ENCODE measurements at regions not wholly inside any gene's neighbourhood (a gene's known extent, or its start where the extent isn't known, plus 50 kb on each side); places are given as distances from the start of the nearest gene placed in this dataset.
"Not testable (repeated sequence)": the region's sequence is repeated elsewhere in the genome, so short reads cannot be mapped to it uniquely, and the experiment has no call there.

- intact Hi-C loops (cut with DNase I), result no loop called here
- DNase-seq (ENCODE audit: low spot score), result no peak
Measured at GRCh38 chr3:117844676-117845075, 1135.1 kb downstream of the TUSC7 start.

GRCh38 chr3:117846238-117846637, 1136.7 kb downstream of the TUSC7 start:
- DNase-seq (ENCODE audit: low spot score), result no peak
- intact Hi-C loops (cut with DNase I), result no loop called here

GRCh38 chr3:117848606-117849005, 1139.0 kb downstream of the TUSC7 start:
- intact Hi-C loops (cut with DNase I), result no loop called here
- no peak for DNase-seq (ENCODE audit: low spot score)

- DNase-seq (ENCODE audit: low spot score), result no peak
- intact Hi-C loops (cut with DNase I), result no loop called here
Measured at GRCh38 chr3:117853923-117854668, 1144.5 kb downstream of the TUSC7 start.

- intact Hi-C loops (cut with DNase I), result no loop called here
- DNase-seq (ENCODE audit: low spot score), result no peak
Measured at GRCh38 chr3:117856354-117856753, 1146.8 kb downstream of the TUSC7 start.

GRCh38 chr3:117863146-117863545, 1153.6 kb downstream of the TUSC7 start:
- DNase-seq (ENCODE audit: low spot score), result no peak
- intact Hi-C loops (cut with DNase I), result no loop called here

GRCh38 chr3:117865338-117865737, 1155.8 kb downstream of the TUSC7 start:
- intact Hi-C loops (cut with DNase I), result no loop called here
- no peak for DNase-seq (ENCODE audit: low spot score)

- no peak for DNase-seq (ENCODE audit: low spot score)
- intact Hi-C loops (cut with DNase I), result no loop called here
Measured at GRCh38 chr3:117868766-117869165, 1159.2 kb downstream of the TUSC7 start.

GRCh38 chr3:117871934-117872333, 1162.4 kb downstream of the TUSC7 start:
- DNase-seq (ENCODE audit: low spot score), result no peak
- intact Hi-C loops (cut with DNase I), result no loop called here

- intact Hi-C loops (cut with DNase I); DNase-seq (ENCODE audit: low spot score): not testable (repeated sequence)
Measured at GRCh38 chr3:117872594-117873248, 1161.9 kb downstream of the IGSF11 start.

GRCh38 chr3:117873249-117873600, 1161.4 kb downstream of the IGSF11 start:
- intact Hi-C loops (cut with DNase I), result no loop called here
- DNase-seq (ENCODE audit: low spot score), result no peak

- intact Hi-C loops (cut with DNase I), result no loop called here
Measured at GRCh38 chr3:117874028-117874690, 1160.5 kb downstream of the IGSF11 start.

GRCh38 chr3:117874904-117875874, 1159.5 kb downstream of the IGSF11 start:
- DNase-seq (ENCODE audit: low spot score), result no peak
- intact Hi-C loops (cut with DNase I), result no loop called here

More at GRCh38 chr3:117874028-117874690, 1160.5 kb downstream of the IGSF11 start:
- DNase-seq (ENCODE audit: low spot score), result no peak

- DNase-seq (ENCODE audit: low spot score), result no peak
- intact Hi-C loops (cut with DNase I), result no loop called here
Measured at GRCh38 chr3:117875887-117876286, 1158.8 kb downstream of the IGSF11 start.

GRCh38 chr3:117880638-117881037, 1154.0 kb downstream of the IGSF11 start:
- DNase-seq (ENCODE audit: low spot score), result no peak

GRCh38 chr3:117881210-117881609, 1153.4 kb downstream of the IGSF11 start:
- DNase-seq (ENCODE audit: low spot score), result no peak
- intact Hi-C loops (cut with DNase I), result no loop called here

More at GRCh38 chr3:117880638-117881037, 1154.0 kb downstream of the IGSF11 start:
- intact Hi-C loops (cut with DNase I), result no loop called here

- DNase-seq (ENCODE audit: low spot score), result no peak
- intact Hi-C loops (cut with DNase I), result no loop called here
Measured at GRCh38 chr3:117885011-117885441, 1149.6 kb downstream of the IGSF11 start.

- intact Hi-C loops (cut with DNase I), result no loop called here
- no peak for DNase-seq (ENCODE audit: low spot score)
Measured at GRCh38 chr3:117886147-117886546, 1148.5 kb downstream of the IGSF11 start.

GRCh38 chr3:117887031-117887430, 1147.6 kb downstream of the IGSF11 start:
- intact Hi-C loops (cut with DNase I), result no loop called here
- DNase-seq (ENCODE audit: low spot score), result no peak

GRCh38 chr3:117887901-117888300, 1146.7 kb downstream of the IGSF11 start:
- intact Hi-C loops (cut with DNase I), result no loop called here
- DNase-seq (ENCODE audit: low spot score), result no peak

All from cardiac septum (tissue), 1 donor.